Activated naive CD4-positive, alpha-beta T cell treated with anti-CD3 and anti-CD28 coated beads, Interleukin-2, amount 10 ng/mL, durations not matched to agents 7 days and 5 days (primary cell): ENCODE measurements at regions not wholly inside any gene's neighbourhood (a gene's known extent, or its start where the extent isn't known, plus 50 kb on each side); places are given as distances from the start of the nearest gene placed in this dataset.

Experiments
- CTCF ChIA-PET: fragments of 350-600 bp; sonication (Branson Sonifier 250); formaldehyde crosslinking; loops from one replicate; lab custom pipeline; 2021; ENCODE audit warnings: antibody characterized with exemption; lab: Charles Lee
- DNase-seq: peaks from one replicate; pipeline ENCODE4 v3.0.0-alpha.2; 2020
- H3K27ac Mint-ChIP-seq: one replicate; pipeline ENCODE4 v1.8.0; 2021; ENCODE audit warnings: mild to moderate bottlenecking, moderate library complexity, mixed read lengths
- H3K27me3 Mint-ChIP-seq: one replicate; pipeline ENCODE4 v1.8.0; 2021; ENCODE audit warnings: mild to moderate bottlenecking, mixed read lengths
- H3K36me3 Mint-ChIP-seq: one replicate; pipeline ENCODE4 v1.8.0; 2021; ENCODE audit warnings: mixed read lengths
- H3K4me1 Mint-ChIP-seq: one replicate; pipeline ENCODE4 v1.8.0; 2021; ENCODE audit warnings: mixed read lengths
- H3K4me3 Mint-ChIP-seq: one replicate; pipeline ENCODE4 v1.8.0; 2021; ENCODE audit warnings: mild to moderate bottlenecking, moderate library complexity, mixed read lengths
- H3K9me3 Mint-ChIP-seq: one replicate; pipeline ENCODE4 v1.8.0; 2021; ENCODE audit warnings: mixed read lengths

DNA sequence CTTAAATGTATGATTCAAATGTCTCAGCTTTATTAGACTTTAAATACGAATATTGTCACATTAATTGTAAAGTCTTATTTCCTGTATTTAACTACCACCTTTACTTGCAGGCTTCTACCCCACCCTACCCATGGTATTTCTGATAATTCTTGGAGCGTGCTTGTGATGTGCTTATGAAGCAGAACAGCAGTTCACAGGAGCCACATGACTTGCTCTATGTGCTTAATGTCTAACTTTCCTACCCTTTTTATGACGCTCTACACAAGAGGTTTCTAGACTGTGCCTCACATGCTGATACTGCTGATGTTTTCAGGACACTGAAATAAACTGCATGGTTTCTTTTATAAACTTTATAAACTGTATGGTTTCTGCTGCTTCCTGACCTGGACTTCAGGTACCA, 553.5 kb upstream of the CCDC54 start:
- CTCF ChIA-PET, result interaction anchor here (1.1 kb wide), 1 partner anchor 241 kb away, joined by 4 read pairs; no protein-coding TSS in a partner anchor
- no peaks in the 10 kb centered on the region for H3K9me3 Mint-ChIP-seq
- H3K4me1 Mint-ChIP-seq, result peaks cover 14% of the 10 kb centered on the region
- H3K4me3 Mint-ChIP-seq, result no peak overlapping the region
- no peak overlapping the region for H3K27ac Mint-ChIP-seq
- no peak for DNase-seq
- no peaks in the 10 kb centered on the region for H3K36me3 Mint-ChIP-seq
- no peaks in the 10 kb centered on the region for H3K27me3 Mint-ChIP-seq

GRCh38 chr3:106824856-106825255, 552.4 kb upstream of the CCDC54 start:
- H3K36me3 Mint-ChIP-seq, result no peaks in the 10 kb centered on the region
- H3K4me1 Mint-ChIP-seq, result peaks cover 14% of the 10 kb centered on the region
- CTCF ChIA-PET, result interaction anchor here (1.1 kb wide), 1 partner anchor 240 kb away, joined by 4 read pairs; no protein-coding TSS in a partner anchor
- DNase-seq, result no peak
- H3K27me3 Mint-ChIP-seq, result no peaks in the 10 kb centered on the region
- no peaks in the 10 kb centered on the region for H3K9me3 Mint-ChIP-seq
- no peak overlapping the region for H3K27ac Mint-ChIP-seq
- no peak overlapping the region for H3K4me3 Mint-ChIP-seq

- CTCF ChIA-PET, result interaction anchor here (0.6 to 0.9 kb wide), 2 partner anchors 9 to 1033 kb away, joined by 3 read pairs; no protein-coding TSS in a partner anchor
- no peaks in the 10 kb centered on the region for H3K36me3 Mint-ChIP-seq
- peaks cover 14% of the 10 kb centered on the region for H3K4me1 Mint-ChIP-seq
- no peak overlapping the region for H3K4me3 Mint-ChIP-seq
- H3K27me3 Mint-ChIP-seq, result no peaks in the 10 kb centered on the region
- no peak overlapping the region for H3K27ac Mint-ChIP-seq
- no peaks in the 10 kb centered on the region for H3K9me3 Mint-ChIP-seq
- no peak for DNase-seq
Measured at GRCh38 chr3:106825962-106826605, 551.2 kb upstream of the CCDC54 start.

DNA sequence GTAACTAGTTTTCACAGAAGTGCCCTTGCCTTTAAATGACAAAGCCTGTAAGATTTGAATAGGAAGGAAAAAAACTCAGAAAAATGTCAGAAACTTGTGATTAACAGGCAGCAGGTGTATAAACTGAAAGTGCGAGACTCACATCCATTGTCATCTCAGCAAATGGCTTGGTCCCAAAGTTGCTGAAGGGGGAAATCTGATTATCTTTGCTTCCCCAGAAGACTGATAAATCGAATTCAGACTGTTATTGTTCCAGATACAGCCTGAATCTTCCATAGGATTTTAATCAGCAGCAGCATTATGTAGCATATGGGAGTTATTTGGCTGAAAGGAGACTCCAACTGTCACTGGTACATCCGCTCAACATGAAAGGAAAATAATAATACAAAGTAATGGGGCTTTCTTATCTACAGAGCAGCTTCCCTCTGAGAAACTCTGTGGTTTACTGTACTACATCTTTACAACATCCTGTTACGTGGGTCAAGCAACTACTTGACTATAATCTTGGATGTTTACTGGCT, 550.4 kb upstream of the CCDC54 start:
- H3K27ac Mint-ChIP-seq, result no peak overlapping the region
- no peaks in the 10 kb centered on the region for H3K36me3 Mint-ChIP-seq
- H3K4me1 Mint-ChIP-seq, result peaks cover 14% of the 10 kb centered on the region
- H3K27me3 Mint-ChIP-seq, result no peaks in the 10 kb centered on the region
- no peak for DNase-seq
- no peaks in the 10 kb centered on the region for H3K9me3 Mint-ChIP-seq
- H3K4me3 Mint-ChIP-seq, result no peak overlapping the region
- CTCF ChIA-PET, result interaction anchor here (0.9 kb wide), 1 partner anchor 10 kb away, joined by 3 read pairs; no protein-coding TSS in a partner anchor

DNA sequence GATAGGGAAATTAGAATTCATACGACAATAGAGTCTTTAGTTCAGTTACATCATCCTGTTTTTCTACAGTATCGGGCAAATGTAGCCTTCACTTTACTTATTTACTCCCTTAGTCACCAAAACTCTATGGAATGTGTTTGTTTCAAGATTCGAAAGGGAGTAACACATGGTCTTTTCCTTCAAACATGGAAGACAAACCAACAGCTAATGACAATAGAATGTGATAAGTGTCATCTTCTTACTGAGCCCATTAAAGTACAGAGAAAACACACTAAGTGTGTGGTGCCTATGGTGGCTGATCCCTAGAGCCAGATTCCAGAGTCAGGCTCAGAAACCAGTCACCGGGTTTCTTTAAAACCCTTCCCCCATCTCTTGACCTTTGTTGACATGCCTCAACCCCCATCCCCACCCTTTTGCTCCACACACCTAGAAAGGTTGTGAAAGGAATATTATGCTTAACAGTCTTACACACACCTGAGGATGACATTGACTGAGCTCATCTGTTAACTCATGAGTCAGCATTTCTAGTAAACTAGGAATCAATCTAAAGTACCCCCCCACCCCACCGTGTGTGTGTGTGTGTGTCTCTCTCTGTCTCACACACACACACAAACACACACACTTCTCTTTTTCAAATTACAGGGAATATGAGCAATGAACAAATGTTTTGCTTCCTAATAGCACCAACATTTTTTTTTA, 549.6 kb upstream of the CCDC54 start:
- peaks cover 14% of the 10 kb centered on the region for H3K4me1 Mint-ChIP-seq
- H3K4me3 Mint-ChIP-seq, result no peak overlapping the region
- CTCF ChIA-PET, result no interaction called here
- H3K27me3 Mint-ChIP-seq, result no peaks in the 10 kb centered on the region
- no peaks in the 10 kb centered on the region for H3K36me3 Mint-ChIP-seq
- no peak overlapping the region for H3K27ac Mint-ChIP-seq
- no peak for DNase-seq
- no peaks in the 10 kb centered on the region for H3K9me3 Mint-ChIP-seq

GRCh38 chr3:106829206-106829605, 548.0 kb upstream of the CCDC54 start:
- CTCF ChIA-PET, result no interaction called here
- DNase-seq, result no peak
- no peaks in the 10 kb centered on the region for H3K9me3 Mint-ChIP-seq
- H3K36me3 Mint-ChIP-seq, result no peaks in the 10 kb centered on the region
- H3K27me3 Mint-ChIP-seq, result no peaks in the 10 kb centered on the region
- no peak overlapping the region for H3K4me3 Mint-ChIP-seq
- peaks cover 14% of the 10 kb centered on the region for H3K4me1 Mint-ChIP-seq
- H3K27ac Mint-ChIP-seq, result peak overlapping the region; percentile 25

- no peaks in the 10 kb centered on the region for H3K36me3 Mint-ChIP-seq
- H3K27me3 Mint-ChIP-seq, result no peaks in the 10 kb centered on the region
- DNase-seq, result no peak
- H3K27ac Mint-ChIP-seq, result no peak overlapping the region
- H3K4me1 Mint-ChIP-seq, result peaks cover 14% of the 10 kb centered on the region
- H3K9me3 Mint-ChIP-seq, result no peaks in the 10 kb centered on the region
- CTCF ChIA-PET, result no interaction called here
- no peak overlapping the region for H3K4me3 Mint-ChIP-seq
Measured at GRCh38 chr3:106830334-106830733, 546.9 kb upstream of the CCDC54 start.

DNA sequence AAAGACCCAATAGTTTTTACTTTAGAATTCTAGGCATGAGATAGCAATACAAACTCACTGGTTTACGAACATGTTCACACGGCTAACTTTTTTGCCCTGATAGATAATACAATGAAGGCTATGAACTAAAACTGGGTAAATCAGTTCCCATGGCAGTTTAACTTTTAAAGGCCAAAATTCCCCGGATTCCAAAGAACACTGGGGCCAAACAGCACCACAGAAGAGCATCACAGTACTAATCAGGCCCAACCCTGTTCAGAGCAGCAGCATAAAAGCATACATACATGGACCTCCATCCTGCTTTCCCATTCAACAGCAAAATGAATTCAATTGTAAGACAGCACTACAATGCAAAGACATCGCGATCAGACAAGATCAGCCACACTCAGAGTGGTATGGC, 540.3 kb upstream of the CCDC54 start:
- CTCF ChIA-PET, result no interaction called here
- Mint-ChIP-seq H3K27ac (no peak overlapping the region), H3K9me3 (no peaks in the 10 kb centered on the region)

GRCh38 chr3:106837616-106838015, 539.6 kb upstream of the CCDC54 start:
- no peaks in the 10 kb centered on the region for H3K4me1 Mint-ChIP-seq
- CTCF ChIA-PET, result no interaction called here
- no peaks in the 10 kb centered on the region for H3K9me3 Mint-ChIP-seq
- DNase-seq, result no peak
- no peak overlapping the region for H3K4me3 Mint-ChIP-seq
- no peaks in the 10 kb centered on the region for H3K36me3 Mint-ChIP-seq
- no peaks in the 10 kb centered on the region for H3K27me3 Mint-ChIP-seq
- no peak overlapping the region for H3K27ac Mint-ChIP-seq

More for the DNA sequence above, 540.3 kb upstream of the CCDC54 start:
- H3K4me3 Mint-ChIP-seq, result no peak overlapping the region
- no peaks in the 10 kb centered on the region for H3K36me3 Mint-ChIP-seq
- DNase-seq, result no peak
- no peaks in the 10 kb centered on the region for H3K27me3 Mint-ChIP-seq
- H3K4me1 Mint-ChIP-seq, result no peaks in the 10 kb centered on the region

- Mint-ChIP-seq H3K9me3 (no peaks in the 10 kb centered on the region), H3K4me3 (no peak overlapping the region), H3K27me3 (no peaks in the 10 kb centered on the region), H3K27ac (no peak overlapping the region), H3K36me3 (no peaks in the 10 kb centered on the region), H3K4me1 (no peaks in the 10 kb centered on the region)
- DNase-seq, result no peak
- CTCF ChIA-PET, result no interaction called here
Measured at GRCh38 chr3:106839576-106840280, 537.5 kb upstream of the CCDC54 start.

GRCh38 chr3:106840319-106840718, 536.9 kb upstream of the CCDC54 start:
- H3K27ac Mint-ChIP-seq, result no peak overlapping the region
- H3K4me3 Mint-ChIP-seq, result no peak overlapping the region
- no peaks in the 10 kb centered on the region for H3K4me1 Mint-ChIP-seq
- no peaks in the 10 kb centered on the region for H3K27me3 Mint-ChIP-seq
- no peaks in the 10 kb centered on the region for H3K9me3 Mint-ChIP-seq
- CTCF ChIA-PET, result no interaction called here
- DNase-seq, result no peak
- H3K36me3 Mint-ChIP-seq, result no peaks in the 10 kb centered on the region

DNA sequence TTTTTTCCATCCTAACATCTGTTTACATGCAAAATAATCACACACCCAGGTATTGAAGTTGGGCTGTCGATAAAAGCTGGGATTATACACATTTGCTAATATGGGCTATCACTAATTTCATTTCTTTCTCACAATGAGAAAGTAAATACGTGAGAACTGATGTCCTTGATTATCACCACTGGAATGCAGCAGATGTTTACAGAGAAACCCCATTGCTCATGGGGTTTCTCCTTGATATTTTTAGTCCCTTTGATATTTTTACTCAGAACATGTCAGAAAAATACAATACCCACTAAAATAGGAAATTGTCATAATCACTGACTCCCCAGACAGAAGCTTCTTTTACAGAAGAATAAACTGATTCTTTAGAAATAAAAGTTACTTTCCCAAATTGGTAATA, 535.1 kb upstream of the CCDC54 start:
- Mint-ChIP-seq H3K36me3 (no peaks in the 10 kb centered on the region), H3K4me1 (no peaks in the 10 kb centered on the region), H3K9me3 (no peaks in the 10 kb centered on the region), H3K27ac (no peak overlapping the region), H3K27me3 (no peaks in the 10 kb centered on the region), H3K4me3 (no peak overlapping the region)
- CTCF ChIA-PET, result no interaction called here
- DNase-seq, result no peak

- Mint-ChIP-seq H3K27me3 (no peaks in the 10 kb centered on the region), H3K9me3 (no peaks in the 10 kb centered on the region), H3K36me3 (no peaks in the 10 kb centered on the region), H3K4me1 (no peaks in the 10 kb centered on the region), H3K4me3 (no peak overlapping the region), H3K27ac (no peak overlapping the region)
- CTCF ChIA-PET, result no interaction called here
- no peak for DNase-seq
Measured at GRCh38 chr3:106844638-106845037, 532.6 kb upstream of the CCDC54 start.

DNA sequence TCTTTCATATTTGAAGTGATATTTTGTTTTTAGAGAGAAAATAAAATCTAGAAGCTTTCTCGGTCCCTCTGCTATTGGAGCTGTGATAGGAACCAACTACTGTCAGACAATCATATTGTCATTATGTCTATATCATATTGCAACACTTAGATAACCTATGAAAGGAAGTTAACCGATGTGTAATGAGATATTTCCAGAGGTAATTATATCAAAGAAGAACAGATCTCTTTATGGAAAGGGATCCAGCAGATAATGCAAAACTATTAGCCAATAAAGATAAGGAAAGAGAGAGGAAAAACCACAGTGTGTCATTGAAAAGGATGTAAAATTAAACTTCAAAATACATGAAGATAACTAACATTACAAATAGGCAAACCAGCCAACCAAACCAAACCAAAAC, 529.1 kb upstream of the CCDC54 start:
- H3K9me3 Mint-ChIP-seq, result no peaks in the 10 kb centered on the region

More for the DNA sequence above, 529.1 kb upstream of the CCDC54 start:
- no peak for DNase-seq
- H3K4me1 Mint-ChIP-seq, result no peaks in the 10 kb centered on the region
- no peaks in the 10 kb centered on the region for H3K27me3 Mint-ChIP-seq
- no peak overlapping the region for H3K4me3 Mint-ChIP-seq
- CTCF ChIA-PET, result no interaction called here
- H3K27ac Mint-ChIP-seq, result no peak overlapping the region
- no peaks in the 10 kb centered on the region for H3K36me3 Mint-ChIP-seq
